ENCODE measurements at regions not wholly inside any gene's neighbourhood (a gene's known extent, or its start where the extent isn't known, plus 50 kb on each side); places are given as distances from the start of the nearest gene placed in this dataset.

DNA sequence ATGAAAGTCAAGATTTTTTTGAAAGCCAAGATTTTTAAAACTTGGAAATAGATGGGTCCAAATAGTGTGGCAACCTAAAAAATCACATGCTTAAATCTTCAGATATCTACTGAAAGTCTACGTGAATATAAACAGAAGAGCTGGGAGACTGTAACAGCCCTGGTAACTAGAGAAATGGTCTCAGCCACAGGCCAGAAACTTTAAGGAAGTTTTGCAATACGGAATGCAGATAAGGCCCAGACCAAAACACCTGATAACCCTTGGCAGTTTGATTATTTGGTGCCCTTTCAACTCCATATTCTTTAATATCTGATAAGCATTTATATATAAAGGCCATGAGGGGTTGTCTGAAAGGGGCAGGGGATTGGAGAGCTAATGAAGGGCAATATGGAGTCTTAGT lies 537.3 kb upstream of the TGFBR2 start:
- no peak overlapping the region for H3K27ac ChIP-seq

DNA sequence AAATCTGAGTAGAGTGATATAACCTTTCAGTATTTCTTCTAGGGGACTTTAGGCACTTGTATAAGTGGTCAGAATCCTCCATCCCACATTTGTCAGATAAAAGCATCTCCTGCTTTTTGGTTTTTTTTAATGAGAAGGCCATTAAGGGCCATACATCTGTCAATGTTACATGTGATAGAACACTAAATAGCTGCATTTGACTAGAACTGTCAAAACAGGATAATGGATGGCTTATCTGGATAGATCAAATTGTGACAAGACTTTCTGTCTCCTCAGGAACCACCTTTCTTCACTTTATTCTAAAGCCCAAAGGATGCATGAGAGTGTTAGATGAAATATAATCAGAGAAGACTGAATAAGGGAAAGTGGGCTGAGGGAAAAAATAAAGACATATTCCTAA lies 533.4 kb upstream of the TGFBR2 start:
- H3K27ac ChIP-seq = no peak overlapping the region
- no peak for DNase-seq (ENCODE audit: low read depth, low spot score)

More for the DNA sequence above, 537.3 kb upstream of the TGFBR2 start:
- DNase-seq (ENCODE audit: low read depth, low spot score) = no peak

DNA sequence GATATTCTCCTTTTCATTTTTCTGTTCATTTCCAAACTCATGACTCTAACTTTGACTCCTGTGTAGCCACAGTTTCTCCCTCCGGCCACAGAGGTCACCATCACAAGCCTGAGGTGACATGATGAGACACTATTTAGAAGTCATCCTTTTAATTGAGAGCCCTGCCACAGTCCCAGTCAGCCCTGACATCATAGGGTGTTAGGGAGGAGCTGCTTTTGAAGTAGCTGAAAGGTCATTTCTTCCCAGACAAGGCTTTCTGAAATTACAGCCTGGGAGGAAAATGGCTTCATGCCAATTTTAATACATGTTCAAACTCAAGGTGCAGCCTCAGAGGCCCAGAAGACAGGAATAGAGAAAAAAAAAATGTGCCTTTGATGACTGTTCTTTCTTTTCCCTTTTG lies 532.8 kb upstream of the TGFBR2 start:
- no peak for DNase-seq (ENCODE audit: low read depth, low spot score)
- H3K27ac ChIP-seq = no peak overlapping the region

DNA sequence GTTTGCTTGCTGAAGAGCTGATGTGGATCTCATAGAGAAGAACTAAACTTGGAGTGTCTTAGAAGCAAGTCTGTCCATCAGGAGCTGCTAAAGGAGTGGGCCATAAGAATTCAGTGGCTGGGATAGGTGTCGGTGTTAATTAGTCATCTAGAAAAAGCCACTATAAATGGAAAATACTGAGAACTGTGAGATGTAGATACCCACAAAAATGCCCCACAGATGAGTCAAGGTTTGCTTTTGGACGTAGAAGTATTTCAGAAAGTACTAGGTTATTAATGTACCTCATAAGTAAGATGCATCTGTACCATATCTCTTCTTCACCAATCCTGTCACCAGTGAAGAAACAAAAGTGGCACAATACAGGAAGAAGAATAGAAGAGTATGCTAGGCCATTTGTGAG lies 530.9 kb upstream of the TGFBR2 start:
- no peak overlapping the region for H3K27ac ChIP-seq
- no peak for DNase-seq (ENCODE audit: low read depth, low spot score)

DNA sequence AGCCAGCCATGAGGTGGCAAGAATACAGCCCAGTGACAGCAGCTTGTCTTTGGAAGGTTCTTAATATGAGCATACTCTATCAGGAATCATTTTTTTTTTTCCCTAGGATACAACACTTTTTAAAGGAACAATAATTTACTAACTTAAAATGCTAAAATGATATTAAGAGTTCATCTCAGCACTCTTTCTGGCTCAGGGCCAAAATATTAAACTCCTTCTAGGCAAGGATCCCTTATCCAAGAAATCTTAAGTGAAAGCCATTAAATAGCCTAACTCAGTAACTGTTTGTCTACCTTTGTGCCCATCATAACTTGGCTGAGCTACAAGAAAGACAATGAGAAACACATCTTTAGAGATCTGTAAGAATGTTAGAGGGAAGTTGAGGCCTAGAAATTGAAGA lies 529.5 kb upstream of the TGFBR2 start:
- H3K27ac ChIP-seq = no peak overlapping the region
- no peak for DNase-seq (ENCODE audit: low read depth, low spot score)

DNA sequence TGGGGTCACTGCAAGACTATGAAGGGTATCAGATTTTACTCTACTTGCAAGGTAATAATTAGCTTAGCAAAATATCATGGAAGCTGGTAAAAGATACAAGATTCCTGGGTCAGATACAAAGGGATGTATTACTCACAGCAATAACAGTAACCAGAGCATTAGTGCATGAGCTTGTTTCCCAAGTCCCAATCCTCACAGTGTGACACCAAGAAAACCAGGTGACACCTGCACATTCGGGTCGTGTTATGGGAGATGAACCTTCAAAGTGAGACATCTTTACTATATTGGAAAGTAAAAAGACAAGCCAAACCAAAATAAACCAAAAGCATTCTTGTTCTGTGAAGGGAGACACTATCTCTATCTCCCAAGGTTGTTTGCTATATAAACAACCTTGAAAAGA lies 528.7 kb upstream of the TGFBR2 start:
- H3K27ac ChIP-seq = no peak overlapping the region
- DNase-seq (ENCODE audit: low read depth, low spot score) = no peak

DNA sequence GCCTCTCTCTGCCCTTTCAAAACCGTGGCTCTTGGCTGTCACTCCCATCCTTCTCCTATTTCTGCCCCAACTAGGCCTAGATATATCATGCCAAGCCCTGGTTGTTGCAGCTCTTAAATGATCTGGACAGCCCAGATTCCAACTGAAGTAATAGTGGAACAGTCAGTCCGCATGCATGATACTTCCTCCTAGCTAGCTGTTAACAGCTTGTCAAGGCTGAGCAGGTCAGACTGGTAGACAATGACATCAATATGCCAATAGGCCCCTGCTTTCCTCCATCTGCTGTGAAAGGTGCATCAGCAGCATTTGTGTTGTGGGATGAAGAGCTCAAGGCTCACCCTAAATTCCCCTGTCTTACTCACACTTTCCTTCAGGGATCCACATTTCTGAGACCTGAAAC lies 527.7 kb upstream of the TGFBR2 start:
- peak overlapping the region; percentile 15 for H3K27ac ChIP-seq
- DNase-seq (ENCODE audit: low read depth, low spot score) = peak; percentile 78

DNA sequence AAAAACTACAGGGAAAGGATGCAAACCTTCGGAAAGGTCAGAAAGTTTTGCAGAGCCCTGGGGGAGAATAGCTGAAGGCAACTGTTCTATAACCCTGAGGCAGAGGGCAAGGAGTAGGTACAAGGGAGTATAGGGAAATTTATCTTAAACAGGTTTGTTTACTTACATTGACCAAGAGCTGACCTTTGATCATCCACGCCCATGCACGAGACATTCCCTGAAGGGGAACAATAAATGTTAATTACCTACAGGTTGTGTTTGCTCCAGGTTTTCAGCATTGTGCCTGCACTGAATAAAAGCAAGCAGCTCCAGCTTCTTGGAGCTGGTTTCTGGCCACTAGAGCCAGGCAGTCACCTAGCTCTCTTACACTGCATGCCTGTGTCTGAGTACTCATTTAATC lies 524.5 kb upstream of the TGFBR2 start:
- DNase-seq (ENCODE audit: low read depth, low spot score) = no peak
- no peak overlapping the region for H3K27ac ChIP-seq

DNA sequence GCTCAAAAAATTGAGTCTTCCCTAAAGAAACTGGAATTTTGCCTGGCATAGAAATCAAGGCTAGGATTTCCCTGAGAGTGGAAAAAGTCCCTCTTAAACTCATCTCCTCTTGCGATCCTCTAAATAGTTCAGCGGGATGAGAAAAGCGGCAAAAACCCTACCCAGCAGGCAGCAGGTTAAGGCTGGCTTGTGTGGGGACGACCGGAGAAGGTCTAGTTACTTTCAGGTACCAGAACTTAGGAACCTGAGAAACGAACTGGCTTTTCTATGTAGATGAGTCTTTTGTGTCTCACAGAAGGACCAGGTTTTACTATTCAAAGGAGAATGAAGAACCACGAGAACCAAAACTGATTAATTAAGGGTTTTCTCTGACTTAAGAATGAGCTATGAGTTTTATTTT lies 523.7 kb upstream of the TGFBR2 start:
- DNase-seq (ENCODE audit: low read depth, low spot score) = no peak
- no peak overlapping the region for H3K27ac ChIP-seq

DNA sequence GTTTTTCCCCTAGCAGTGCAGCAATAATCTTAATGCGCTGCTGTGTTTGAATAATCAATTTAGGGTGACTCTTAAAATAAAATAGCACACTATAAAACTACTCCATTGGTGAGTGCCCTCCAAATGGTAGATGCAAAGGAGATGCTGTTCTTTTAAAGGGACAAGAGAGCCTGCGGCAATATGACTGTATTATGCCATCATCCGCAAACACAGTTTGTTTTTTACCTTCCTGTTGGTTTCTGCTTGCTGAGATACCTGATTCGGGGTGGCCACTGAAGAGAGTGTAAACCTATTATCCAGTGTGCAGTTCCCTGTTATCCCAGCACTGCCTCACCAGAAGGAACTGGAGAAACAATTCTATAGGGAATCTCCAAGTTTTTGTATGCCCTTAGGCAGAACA lies 523.1 kb upstream of the TGFBR2 start:
- no peak for DNase-seq (ENCODE audit: low read depth, low spot score)
- no peak overlapping the region for H3K27ac ChIP-seq

DNA sequence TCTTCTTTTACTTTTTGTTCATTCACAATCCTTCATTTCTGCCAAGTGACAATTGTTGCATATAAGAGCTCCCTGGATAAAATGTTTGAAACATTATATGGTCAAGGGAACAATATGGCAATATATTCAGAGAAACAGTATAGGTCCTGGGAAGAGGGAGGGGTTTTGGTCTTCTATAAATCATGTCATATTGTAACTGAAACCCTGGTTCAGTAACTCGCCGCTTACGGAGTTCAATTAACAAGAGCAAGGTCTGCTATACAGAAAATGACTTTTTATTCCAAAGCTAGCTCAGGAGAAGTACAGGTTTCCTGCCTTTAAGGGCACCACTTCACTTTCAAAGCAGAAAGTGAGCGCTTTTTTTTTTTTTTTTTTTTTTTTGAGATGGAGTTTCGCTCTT lies 522.1 kb upstream of the TGFBR2 start:
- no peak for DNase-seq (ENCODE audit: low read depth, low spot score)
- no peak overlapping the region for H3K27ac ChIP-seq

DNA sequence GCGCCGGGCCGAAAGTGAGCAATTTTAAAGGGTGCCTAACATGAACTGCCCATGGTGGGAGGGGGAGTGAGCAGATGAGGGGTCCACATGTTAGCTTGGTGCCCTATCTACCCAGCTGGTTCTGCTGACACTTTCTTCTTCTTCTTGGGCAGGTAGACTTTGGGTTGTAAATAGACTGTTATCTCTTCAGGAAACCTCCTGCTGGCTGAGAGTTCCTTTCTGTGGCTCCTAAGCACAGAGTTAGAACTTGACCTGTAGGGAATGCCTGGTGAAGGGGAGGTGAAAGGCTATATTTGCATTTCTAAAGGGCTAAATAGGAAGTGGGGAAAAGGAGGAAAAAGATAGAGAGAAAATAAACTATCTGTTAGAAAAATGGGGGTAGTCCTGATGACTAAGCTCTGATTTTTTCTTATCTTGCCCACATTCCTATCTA lies 521.4 kb upstream of the TGFBR2 start:
- no peak overlapping the region for H3K27ac ChIP-seq
- DNase-seq (ENCODE audit: low read depth, low spot score) = no peak

DNA sequence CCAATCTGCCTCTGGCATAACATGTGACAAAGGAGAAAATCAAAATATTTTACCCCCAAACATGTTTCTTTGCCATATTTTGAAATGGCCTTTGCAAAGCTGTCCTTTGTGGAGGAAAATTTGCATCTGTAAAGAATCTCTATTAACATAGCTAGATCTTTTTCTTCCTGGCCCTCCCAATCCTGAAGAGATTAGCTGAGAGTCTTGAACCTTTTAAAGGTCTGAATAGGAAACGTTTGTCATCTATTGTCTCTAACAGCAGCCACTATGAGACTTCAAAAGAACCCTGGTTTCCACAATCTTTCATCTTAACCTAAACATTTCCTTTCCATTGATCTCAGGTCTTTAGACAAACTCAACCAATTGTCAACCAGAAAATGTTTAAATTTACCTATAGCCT lies 520.9 kb upstream of the TGFBR2 start:
- H3K27ac ChIP-seq = no peak overlapping the region
- no peak for DNase-seq (ENCODE audit: low read depth, low spot score)

DNA sequence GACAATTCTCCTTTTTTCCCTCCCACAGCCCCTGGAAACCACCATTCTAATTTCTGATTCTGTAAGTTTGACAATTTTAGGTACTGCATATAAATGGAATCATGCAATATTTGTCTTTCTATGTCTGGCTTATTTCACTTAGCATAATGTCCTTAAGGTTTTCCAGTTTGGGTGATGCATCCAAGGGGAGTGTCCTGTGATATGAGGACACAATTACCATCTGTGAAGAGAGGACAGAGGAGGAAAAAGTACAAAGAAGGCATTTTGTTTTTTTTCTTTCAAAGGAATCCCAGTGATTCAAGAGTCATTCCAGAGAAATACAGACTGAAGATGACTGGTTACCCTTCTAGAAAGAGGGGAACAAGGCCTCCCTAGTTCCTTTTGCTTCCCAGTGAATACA lies 514.7 kb upstream of the TGFBR2 start:
- no peak overlapping the region for H3K27ac ChIP-seq
- DNase-seq (ENCODE audit: low read depth, low spot score) = no peak

DNA sequence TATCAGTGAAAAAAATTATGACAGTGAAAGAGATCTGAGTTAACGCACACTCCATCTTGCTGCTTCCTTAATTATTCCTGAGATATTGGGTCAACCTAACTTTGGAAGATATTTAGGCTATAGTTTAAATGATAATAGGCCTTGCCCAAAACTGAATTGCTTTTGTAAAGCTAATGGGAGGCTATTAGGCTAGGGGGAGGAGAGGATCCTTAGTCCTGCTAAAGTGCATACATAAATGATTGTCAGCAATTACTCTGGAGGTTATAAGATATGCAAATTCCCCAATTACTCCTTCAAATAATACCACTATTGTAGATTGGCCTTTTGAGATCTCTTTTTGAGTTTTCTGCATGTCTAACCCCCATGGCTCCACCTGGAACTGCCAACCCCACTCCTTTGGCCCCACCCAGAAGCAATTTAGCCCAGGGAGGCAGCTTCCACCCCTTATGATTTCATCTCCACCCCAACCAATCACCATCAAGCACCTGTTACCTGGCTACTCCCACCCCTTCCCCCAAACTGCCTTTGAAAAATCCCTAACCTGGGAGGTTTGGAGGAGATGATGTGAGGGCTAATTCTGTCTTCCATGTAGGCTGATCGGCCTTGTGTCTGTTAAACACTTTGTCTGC lies 509.3 kb upstream of the TGFBR2 start:
- no peak for DNase-seq (ENCODE audit: low read depth, low spot score)

DNA sequence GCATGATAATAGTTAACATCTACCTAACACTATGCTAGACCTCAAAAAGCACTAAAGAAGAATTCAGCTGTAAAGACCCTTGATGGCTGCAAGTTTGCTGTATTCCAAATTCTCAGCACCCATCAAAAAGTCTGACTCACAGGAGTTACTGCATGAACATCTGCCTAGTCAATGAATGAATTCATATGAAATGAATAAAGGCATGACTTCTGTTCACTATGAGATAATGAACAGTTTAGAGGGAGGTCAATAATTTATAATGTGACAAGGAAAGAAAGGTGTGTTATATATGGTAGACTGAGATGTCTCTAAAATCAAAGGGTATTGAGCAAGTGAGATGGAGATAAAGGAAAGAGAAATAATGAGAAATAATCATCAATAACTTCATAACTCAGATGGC lies 508.2 kb upstream of the TGFBR2 start:
- no peak for DNase-seq (ENCODE audit: low read depth, low spot score)
- H3K27ac ChIP-seq = peak overlapping the region; percentile 46

More for the DNA sequence above, 509.3 kb upstream of the TGFBR2 start:
- no peak overlapping the region for H3K27ac ChIP-seq

DNA sequence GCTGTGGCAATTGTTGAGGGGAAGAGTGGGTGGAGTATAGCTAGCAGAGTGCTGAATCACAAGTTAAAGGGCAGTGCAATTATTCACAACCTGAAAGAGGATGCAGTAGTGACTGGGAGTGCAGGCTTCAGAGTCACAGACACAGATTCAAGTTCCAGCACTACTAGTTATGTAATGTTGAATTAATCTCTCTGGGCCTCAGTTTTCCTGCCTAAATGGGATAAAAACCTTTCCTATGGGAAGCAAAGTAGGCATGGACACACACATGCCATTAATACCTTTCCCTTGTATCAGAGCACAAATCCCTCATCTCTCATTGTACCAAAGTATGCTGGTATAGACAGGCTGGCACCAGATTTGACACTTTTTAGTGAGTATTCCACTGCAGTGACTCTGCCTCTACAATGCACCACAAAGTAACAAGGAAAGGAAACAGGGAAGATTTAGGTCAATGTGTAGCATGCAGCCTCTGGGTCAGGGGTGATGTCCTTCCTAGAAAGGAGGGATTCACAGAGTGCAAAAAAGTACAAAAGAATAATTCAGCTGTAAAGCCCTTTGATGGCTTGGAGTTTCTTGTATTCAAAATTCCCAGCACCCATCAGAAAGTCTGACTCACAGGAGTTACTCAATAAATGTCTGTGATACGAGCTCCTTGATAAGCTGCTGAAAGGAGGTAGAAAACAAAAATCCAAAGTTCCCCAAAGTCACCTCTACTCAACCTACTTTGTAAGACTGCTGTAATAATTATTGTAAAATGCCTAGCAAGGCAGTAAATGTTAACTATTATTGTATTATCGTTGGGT lies 507.5 kb upstream of the TGFBR2 start:
- no peak for DNase-seq (ENCODE audit: low read depth, low spot score)
- peak overlapping the region; percentile 46 for H3K27ac ChIP-seq

DNA sequence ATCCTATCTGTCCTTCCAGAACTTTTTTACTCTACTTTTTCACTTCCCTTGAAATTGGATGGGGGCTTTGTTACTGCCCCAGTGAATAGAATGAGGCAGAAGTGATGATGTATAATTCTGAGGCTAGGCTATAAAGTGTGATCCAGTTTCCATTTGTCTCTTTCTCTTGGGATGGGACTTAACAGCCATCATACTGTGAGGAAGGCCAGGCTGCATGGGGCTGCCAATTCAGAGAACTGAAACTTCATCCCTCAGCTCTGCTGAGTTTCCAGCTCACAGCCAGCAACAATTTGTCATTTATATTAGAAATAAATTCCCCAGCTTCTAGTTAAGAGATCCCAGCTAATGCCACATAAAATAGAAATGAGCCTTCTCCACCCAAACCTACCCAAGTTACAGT lies 504.0 kb upstream of the TGFBR2 start:
- H3K27ac ChIP-seq = no peak overlapping the region

DNA sequence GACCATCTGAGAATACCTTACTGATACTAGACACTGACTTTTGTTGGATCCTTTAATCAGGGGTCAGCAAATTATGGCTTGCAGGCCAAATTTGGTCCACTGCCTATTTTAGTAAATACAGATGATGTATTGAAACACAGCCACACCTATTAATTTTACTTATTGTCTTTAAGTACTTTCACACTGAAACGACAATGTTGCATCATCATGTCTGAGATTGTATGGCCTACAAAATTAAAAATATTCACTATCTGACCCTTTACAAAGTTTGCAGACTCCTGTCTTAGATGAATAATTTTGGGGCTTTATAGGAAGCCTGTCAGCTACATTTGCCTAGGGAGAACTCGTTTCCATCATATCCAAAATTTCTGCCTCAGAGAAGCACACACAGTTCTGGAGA lies 503.2 kb upstream of the TGFBR2 start:
- no peak overlapping the region for H3K27ac ChIP-seq
- no peak for DNase-seq (ENCODE audit: low read depth, low spot score)

More for the DNA sequence above, 504.0 kb upstream of the TGFBR2 start:
- no peak for DNase-seq (ENCODE audit: low read depth, low spot score)

DNA sequence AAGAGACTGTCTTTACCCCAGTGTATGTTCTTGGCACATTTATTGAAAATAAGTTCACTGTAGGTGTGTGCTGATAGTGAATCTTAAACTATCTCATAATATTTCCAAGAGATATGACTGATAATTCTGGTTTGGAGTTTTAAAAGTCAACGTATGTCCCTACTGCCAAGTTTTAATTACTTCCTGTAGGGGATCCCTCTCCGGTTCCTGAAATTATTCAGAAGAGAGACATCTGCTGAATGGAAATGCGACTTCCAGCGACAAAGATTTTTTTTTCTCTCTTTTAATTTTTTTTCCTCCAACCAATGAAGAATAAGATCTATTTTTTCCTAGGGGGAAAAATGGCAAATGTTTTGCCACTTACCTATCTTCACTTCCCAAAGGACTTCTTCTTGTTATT lies 498.9 kb upstream of the TGFBR2 start:
- no peak overlapping the region for H3K27ac ChIP-seq
- no peak for DNase-seq (ENCODE audit: low read depth, low spot score)

DNA sequence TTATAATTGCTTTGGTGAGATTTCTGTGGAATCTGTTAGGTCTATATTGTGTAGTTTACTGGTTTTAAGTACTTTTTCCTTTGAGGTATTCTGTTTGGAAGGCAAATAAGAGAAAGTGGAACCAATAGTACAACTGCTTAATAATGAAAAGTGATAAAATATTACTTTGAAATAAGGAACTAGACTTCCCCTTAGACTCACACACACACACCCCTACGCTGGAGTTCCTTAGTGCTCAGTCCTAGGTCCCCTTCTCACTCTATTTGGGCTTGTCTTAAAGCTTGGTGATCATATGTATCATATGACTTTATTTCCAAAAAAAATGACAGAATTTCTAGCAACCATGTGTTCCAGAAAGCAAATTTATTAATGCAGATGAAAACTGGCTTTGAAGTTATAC lies 494.0 kb upstream of the TGFBR2 start:
- no peak overlapping the region for H3K27ac ChIP-seq
- no peak for DNase-seq (ENCODE audit: low read depth, low spot score)

DNA sequence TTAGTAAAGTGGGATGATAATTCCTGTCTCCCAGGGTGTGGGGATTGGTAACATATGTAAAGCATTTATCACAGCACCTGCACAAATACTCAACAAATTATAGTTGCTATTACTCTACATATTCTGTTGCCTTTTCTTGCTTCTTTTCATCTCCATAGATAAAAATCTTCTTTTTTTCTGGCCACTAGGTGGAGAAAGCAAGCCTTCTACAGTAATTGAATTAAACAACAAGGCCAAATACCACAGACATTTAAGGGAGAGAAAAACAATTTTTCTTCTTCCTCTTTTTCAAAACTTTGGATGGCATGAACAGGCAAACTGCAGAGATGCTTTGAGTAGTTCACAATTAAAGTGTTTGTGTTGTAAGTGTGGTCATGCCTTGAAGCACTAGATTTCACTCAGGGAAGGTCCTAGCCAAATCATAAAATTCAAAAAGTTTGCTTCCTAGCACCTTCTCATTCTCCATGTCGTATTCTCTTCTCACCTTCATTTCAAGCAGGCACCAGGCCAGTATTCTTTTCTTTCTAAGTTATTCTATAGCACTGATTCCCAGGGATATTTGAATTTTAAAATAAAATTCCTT lies 493.4 kb upstream of the TGFBR2 start:
- no peak for DNase-seq (ENCODE audit: low read depth, low spot score)

More for the DNA sequence above, 493.4 kb upstream of the TGFBR2 start:
- H3K27ac ChIP-seq = no peak overlapping the region
